Esophagus muscularis mucosa (tissue), 4 donors: ENCODE measurements at regions not wholly inside any gene's neighbourhood (a gene's known extent, or its start where the extent isn't known, plus 50 kb on each side); places are given as distances from the start of the nearest gene placed in this dataset.

Experiments used
- CTCF ChIP-seq, 3 experiments: fragments of 200-600 bp in 2 of 3; fragments of 450-650 bp in 1 of 3; sonication (generic) in 2 of 3; IDR thresholded peaks; one replicate each; pipeline ENCODE4 v1.5.1; 2017 to 2019; ENCODE audit warnings: antibody characterized with exemption in 3 of 3, mild to moderate bottlenecking in 2 of 3, moderate library complexity in 1 of 3
- EP300 ChIP-seq: sonication (generic); formaldehyde crosslinking; IDR thresholded peaks from one replicate; pipeline ENCODE4 v1.6.1; 2017; ENCODE audit warnings: antibody characterized with exemption
- POLR2A ChIP-seq: fragments of 450-650 bp; IDR thresholded peaks from one replicate; pipeline ENCODE4 v1.6.1; 2017; ENCODE audit warnings: antibody characterized with exemption, moderate library complexity, mild to moderate bottlenecking, low read depth

GRCh38 chr18:30917651-30918050 lies 124.9 kb downstream of the DSC3 start:
- no peak for TF ChIP-seq CTCF (IDR thresholded peaks at IDR 0.05)
- no peak for TF ChIP-seq POLR2A
- TF ChIP-seq EP300: no peak
